Transverse colon (tissue), 4 donors: ENCODE measurements at regions not wholly inside any gene's neighbourhood (a gene's known extent, or its start where the extent isn't known, plus 50 kb on each side); places are given as distances from the start of the nearest gene placed in this dataset.

Experiments
- POLR2A ChIP-seq: fragments of 450-650 bp; IDR thresholded peaks from one replicate; pipeline ENCODE4 v1.6.1; 2016; ENCODE audit warnings: antibody characterized with exemption, mild to moderate bottlenecking, moderate library complexity
- POLR2AphosphoS5 ChIP-seq, 3 donors: sonication (generic); formaldehyde crosslinking; IDR thresholded peaks; one replicate each; pipeline ENCODE4 v1.6.1; 2016; ENCODE audit warnings: antibody characterized with exemption in 3 of 3
- TF ChIP-seq, protein P1 (sequence below), 5 experiments: fragments of 200-600 bp in 3 of 5; fragments of 450-650 bp in 2 of 5; sonication (generic) in 3 of 5; IDR thresholded peaks; 1 replicate in 2 of 5; 2 replicates in 3 of 5; pipeline ENCODE4 v1.5.1; 2016 to 2017; ENCODE audit warnings: antibody characterized with exemption in 5 of 5, inconsistent platforms in 3 of 5, mild to moderate bottlenecking in 2 of 5, moderate library complexity in 1 of 5

DNA sequence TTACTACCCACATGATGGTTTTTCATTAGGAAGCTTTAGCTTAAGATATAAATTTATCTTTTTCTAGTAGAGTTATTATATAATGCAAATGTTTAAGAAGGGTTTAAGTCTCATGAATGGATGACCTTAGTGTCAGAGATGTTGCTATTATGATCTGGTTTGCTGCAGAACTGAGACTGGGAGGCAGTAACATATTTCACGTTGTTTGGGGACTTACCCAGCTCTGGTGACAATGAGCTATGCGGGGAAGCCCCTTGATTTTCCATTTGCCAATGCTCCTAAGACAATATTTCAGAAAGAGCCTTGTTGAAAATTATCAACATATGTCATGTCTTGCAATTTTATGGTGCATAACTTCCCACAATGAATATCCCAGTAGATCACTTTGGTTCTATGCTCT is 754.6 kb downstream of the REEP3 start:
- TF ChIP-seq, protein P1, sequence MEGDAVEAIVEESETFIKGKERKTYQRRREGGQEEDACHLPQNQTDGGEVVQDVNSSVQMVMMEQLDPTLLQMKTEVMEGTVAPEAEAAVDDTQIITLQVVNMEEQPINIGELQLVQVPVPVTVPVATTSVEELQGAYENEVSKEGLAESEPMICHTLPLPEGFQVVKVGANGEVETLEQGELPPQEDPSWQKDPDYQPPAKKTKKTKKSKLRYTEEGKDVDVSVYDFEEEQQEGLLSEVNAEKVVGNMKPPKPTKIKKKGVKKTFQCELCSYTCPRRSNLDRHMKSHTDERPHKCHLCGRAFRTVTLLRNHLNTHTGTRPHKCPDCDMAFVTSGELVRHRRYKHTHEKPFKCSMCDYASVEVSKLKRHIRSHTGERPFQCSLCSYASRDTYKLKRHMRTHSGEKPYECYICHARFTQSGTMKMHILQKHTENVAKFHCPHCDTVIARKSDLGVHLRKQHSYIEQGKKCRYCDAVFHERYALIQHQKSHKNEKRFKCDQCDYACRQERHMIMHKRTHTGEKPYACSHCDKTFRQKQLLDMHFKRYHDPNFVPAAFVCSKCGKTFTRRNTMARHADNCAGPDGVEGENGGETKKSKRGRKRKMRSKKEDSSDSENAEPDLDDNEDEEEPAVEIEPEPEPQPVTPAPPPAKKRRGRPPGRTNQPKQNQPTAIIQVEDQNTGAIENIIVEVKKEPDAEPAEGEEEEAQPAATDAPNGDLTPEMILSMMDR (IDR thresholded peaks at IDR 0.05), result no peak
- TF ChIP-seq POLR2A (no peak), POLR2AphosphoS5 (IDR thresholded peaks at IDR 0.05) (no peak)
